H1 (cell line): ENCODE measurements at regions not wholly inside any gene's neighbourhood (a gene's known extent, or its start where the extent isn't known, plus 50 kb on each side); places are given as distances from the start of the nearest gene placed in this dataset.

Experiments used
- BCL11A ChIP-seq, 2 experiments: IDR thresholded peaks; one replicate each; pipeline ENCODE4 v1.6.1; 2011; ENCODE audit warnings: low read depth in 2 of 2, low read length in 2 of 2, mild to moderate bottlenecking in 2 of 2
- HDAC6 ChIP-seq: IDR thresholded peaks from one replicate; pipeline ENCODE4 v1.7.1; 2012; ENCODE audit warnings: low read depth, mild to moderate bottlenecking, inconsistent platforms, low read length, moderate library complexity
- TAF1 ChIP-seq: IDR thresholded peaks from 2 replicates; pipeline ENCODE4 v1.6.1; 2011; ENCODE audit warnings: mild to moderate bottlenecking, low read depth, low read length
- TF ChIP-seq, protein P1 (sequence below): IDR thresholded peaks from 2 replicates; pipeline ENCODE4 v1.6.1; 2012; ENCODE audit warnings: inconsistent platforms

- TF ChIP-seq, protein P1, sequence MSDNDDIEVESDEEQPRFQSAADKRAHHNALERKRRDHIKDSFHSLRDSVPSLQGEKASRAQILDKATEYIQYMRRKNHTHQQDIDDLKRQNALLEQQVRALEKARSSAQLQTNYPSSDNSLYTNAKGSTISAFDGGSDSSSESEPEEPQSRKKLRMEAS: no peak
- no peak for TF ChIP-seq TAF1
- TF ChIP-seq BCL11A (IDR thresholded peaks at IDR 0.05; ENCODE audit: low read depth in 2 of 2, low read length in 2 of 2): no peak
- TF ChIP-seq HDAC6: no peak
Observed at GRCh38 chr6:164048840-164049516, 634.5 kb downstream of the QKI start (continued).
